Erythroblast (primary cell): ENCODE measurements at regions not wholly inside any gene's neighbourhood (a gene's known extent, or its start where the extent isn't known, plus 50 kb on each side); places are given as distances from the start of the nearest gene placed in this dataset.
"Not testable (repeated sequence)": the region's sequence is repeated elsewhere in the genome, so short reads cannot be mapped to it uniquely, and the experiment has no call there.

Experiments used
- DNase-seq, 2 experiments: peaks; one replicate each; lab custom pipeline; 2025; lab: John Stamatoyannopoulos, UW
- GATA1 ChIP-seq: IDR thresholded peaks from 2 replicates; pipeline ENCODE4 v1.6.1; 2011; ENCODE audit warnings: low read depth, mild to moderate bottlenecking, control low read depth, low read length, moderate library complexity
- POLR2A ChIP-seq: IDR thresholded peaks from 2 replicates; pipeline ENCODE4 v1.6.1; 2011; ENCODE audit warnings: mild to moderate bottlenecking, low read length

DNA sequence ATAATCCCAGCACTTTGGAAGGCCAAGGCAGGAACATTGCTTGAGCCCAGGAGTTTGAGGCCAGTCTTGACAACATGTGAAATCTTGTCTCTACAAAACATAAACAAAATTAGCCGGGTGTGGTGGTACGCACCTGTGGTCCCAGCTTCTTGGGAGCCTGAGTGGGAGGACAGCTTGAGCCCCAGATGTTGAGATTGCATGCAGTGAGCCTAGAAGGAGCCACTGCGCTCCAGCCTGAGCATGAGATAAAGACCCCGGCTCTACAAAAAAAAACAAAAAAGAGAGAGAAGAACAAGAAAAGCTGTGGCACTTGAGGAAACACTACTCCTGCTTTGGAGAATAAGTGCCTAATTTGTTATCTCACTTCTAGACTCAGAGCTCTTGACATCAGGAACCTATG, 146.6 kb downstream of the GLUL start:
- no peak for DNase-seq
- TF ChIP-seq GATA1 (no peak), POLR2A (no peak)

DNA sequence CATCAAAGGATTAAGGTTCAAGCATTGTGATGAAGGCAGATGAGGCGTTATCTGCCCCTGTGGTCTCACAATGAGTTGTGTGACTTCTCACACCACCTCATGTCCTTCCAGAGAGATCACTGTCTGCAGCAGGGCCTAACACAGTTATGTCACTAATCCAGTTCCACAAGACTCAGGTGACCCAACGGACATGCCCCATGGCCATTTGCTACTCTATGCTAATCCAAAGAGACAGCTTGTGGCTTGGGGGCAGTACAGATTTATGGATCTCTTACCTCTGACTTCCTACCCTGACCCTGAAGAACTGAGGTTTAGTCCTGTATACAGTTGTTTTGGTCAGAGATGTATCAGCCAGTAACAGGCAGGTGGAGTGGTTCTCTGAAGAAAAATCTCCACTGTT, 147.1 kb downstream of the GLUL start:
- DNase-seq, result no peak
- no peak for TF ChIP-seq GATA1
- TF ChIP-seq POLR2A, result no peak

- TF ChIP-seq POLR2A, result no peak
- TF ChIP-seq GATA1, result no peak
- no peak for DNase-seq
These were observed 148.9 kb downstream of the GLUL start for GRCh38 chr1:182242641-182243040.

DNA sequence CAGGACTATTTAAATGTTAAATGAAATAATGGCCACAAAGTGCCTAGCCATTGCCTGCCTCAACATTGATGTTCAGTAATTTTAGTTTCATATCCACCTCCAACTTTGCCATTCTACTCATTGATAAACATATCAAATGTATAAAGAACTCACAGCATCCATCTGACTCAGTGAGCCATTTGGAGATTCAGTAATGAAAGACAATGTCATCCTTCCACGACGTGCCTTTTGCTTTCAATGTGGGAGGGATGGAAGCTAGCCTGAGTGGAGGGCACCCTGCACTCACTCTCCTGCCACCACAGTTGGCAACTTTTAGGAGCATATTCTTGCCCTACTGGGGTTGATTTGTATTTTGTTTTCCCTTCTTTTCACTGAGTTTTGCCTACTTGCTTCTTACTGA, 151.5 kb downstream of the GLUL start:
- no peak for DNase-seq
- TF ChIP-seq POLR2A (no peak), GATA1 (no peak)

GRCh38 chr1:182238421-182238820, 153.2 kb downstream of the GLUL start:
- TF ChIP-seq POLR2A, result no peak
- no peak for TF ChIP-seq GATA1
- DNase-seq, result no peak

DNA sequence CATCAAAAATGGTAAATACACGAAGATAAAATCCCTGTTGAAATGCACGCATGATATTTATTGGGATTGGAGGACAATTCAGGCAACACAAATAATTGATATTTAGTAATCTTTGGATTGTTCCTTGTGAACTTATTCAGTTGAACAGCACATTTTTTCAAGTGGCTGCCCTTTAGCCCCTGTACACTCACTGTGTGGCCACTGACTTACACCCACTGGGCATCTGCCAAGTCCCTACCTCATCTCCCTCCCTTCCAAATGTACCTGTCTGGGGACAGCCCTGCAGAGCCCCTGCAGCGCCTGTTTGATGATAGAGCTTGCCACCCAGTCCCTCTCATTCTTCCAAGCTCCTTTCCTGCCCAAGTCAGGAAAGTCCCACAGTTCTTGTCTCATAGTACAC, 154.3 kb downstream of the GLUL start:
- TF ChIP-seq GATA1, result no peak
- TF ChIP-seq POLR2A, result no peak
- peak; percentile 22 to 53 for DNase-seq

DNA sequence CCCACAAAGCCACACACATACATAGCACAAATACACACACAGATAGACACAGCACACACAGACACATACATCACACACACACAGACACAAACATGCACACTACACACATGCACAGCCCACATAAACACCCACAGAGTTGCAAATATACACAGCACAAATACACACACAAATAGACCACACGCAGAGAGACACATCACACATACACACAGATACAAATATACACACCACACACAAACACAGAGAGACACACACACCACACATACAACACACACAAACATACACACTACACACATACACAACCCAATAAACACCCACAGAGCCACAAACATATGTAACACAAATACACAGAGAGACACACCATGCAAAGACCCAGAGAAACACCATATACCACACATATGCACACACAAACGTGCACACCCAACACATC, 154.9 kb downstream of the GLUL start:
- no peak for DNase-seq
- TF ChIP-seq POLR2A, result no peak
- no peak for TF ChIP-seq GATA1

DNA sequence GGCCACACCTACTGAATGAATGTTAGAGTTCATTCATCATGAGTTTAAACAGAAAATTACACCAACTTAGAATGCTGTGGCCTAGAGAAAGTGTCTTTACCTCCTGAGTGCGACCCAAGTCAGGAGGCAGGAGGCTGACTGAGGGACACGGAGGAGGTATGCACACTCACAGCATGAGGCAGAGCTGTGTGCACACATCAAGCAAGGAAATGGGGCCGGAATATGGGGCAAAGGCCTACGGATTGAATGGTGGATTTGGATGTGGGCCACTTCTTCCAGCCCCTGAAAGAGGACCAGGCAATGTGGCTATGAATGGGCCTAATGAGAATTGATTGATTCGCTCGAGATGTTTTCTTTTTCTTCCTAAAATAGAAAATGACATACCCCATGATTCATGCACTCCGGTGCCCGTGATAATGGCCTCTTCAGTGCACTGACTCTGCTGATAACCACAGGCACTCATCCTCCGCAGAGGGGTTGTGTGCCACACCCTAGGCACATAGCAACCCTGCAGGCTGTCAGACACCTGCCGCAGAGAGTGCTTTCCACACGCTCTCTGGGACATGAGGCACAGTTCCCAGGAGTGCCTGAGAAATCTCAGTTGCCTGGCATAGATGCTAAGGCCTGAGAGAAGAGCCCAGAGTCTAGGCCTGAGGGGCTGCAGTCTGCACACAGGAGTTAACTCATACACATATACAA, 155.5 kb downstream of the GLUL start:
- peak; percentile 95 to 98 for DNase-seq
- no peak for TF ChIP-seq GATA1
- peak; percentile 28 for TF ChIP-seq POLR2A

GRCh38 chr1:182235604-182235951, 156.0 kb downstream of the GLUL start:
- no peak for TF ChIP-seq POLR2A
- TF ChIP-seq GATA1, result no peak

DNA sequence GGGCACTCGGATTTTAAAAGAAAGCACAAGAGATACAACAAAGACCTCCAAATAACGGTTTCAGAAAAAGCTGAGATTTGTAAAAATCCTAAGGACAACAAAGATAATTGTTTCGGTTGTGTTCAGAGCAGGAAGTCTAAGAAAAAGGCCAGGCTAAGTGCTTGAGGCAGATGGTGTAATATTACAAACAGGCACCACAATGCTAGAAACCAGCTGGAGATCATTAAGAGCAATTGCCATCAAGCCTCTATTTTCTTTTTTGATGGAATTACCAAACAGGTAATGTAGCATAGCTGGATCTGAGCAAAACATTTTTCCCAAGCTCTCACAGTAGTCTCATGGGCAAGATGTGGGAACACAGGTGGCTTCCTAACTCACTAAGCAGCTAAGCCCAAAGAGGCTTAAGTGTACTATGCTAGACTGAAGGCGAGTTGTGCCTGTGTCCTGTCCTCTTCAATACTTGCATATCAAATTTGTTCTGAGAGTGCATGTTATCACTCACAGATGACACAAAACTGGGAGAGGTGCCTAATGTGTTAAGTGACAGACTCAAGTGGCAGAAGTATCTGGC, 161.6 kb downstream of the GLUL start:
- no peak for TF ChIP-seq POLR2A
- no peak for TF ChIP-seq GATA1
- peak; percentile 59 to 60 for DNase-seq

More at GRCh38 chr1:182235604-182235951, 156.0 kb downstream of the GLUL start:
- DNase-seq, result no peak

GRCh38 chr1:182229451-182229850, 162.1 kb downstream of the GLUL start:
- TF ChIP-seq POLR2A, result no peak
- TF ChIP-seq GATA1, result no peak

DNA sequence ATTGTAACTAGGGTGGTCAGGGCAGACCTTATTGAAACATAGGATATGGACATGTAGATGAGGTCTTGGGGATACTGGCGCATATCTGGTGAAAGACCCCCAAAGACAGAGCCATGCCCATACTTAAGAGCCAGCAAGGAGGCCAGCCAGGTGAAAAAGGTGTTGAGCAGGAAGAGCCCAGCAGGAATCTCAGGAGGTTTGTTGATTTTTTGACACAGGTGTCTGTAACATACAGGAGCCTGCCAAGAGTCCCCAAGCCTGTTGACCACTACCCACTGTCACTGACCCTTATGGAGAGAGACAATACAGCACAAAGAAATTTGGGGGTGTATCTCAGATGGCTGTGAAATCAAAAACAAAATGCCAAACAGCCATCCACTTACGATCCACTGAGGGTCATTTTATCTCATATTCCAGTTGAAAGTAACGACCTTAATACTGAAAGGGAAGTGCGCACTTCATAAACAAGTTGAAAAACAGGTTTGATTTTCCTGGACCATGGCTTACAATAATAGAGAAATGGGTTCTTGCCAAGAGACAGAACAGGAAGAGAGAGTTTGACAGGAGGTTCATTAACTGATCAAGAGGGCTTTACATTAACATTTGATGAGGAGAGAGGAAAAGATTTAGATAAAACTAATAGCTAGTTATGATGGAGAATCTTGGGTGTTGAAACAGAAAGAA, 163.6 kb downstream of the GLUL start:
- TF ChIP-seq POLR2A, result no peak
- TF ChIP-seq GATA1, result no peak
- no peak for DNase-seq

More at GRCh38 chr1:182229451-182229850, 162.1 kb downstream of the GLUL start:
- no peak for DNase-seq

- no peak for DNase-seq
- TF ChIP-seq POLR2A (no peak), GATA1 (no peak)
These were observed 165.0 kb downstream of the GLUL start for GRCh38 chr1:182226618-182227017.

- not testable (repeated sequence) for DNase-seq
These were observed 164.2 kb upstream of the ZNF648 start for GRCh38 chr1:182225755-182226154.

DNA sequence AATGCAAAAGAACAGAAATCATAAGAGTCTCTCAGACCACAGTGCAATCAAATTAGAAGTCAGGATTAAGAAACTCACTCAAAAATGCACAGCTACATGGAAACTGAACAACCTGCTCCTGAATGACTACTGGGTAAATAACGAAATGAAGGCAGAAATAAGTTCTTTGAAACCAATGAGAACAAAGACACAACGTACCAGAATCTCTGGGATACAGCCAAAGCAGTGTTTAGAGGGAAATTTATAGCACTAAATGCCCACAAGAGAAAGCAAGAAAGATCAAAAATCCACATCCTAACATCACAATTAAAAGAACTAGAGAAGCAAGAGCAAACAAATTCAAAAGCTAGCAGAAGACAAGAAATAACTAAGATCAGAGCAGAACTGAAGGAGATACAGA, 160.5 kb upstream of the ZNF648 start:
- not testable (repeated sequence) for DNase-seq

GRCh38 chr1:182221367-182221766, 159.9 kb upstream of the ZNF648 start:
- not testable (repeated sequence) for DNase-seq
